Activated CD4-positive, alpha-beta T cell treated with anti-CD3 and anti-CD28 coated beads, Interleukin-2, amount 50 U/mL, for 4 hours (primary cell): ENCODE measurements at regions not wholly inside any gene's neighbourhood (a gene's known extent, or its start where the extent isn't known, plus 50 kb on each side); places are given as distances from the start of the nearest gene placed in this dataset.
"Not testable (repeated sequence)": the region's sequence is repeated elsewhere in the genome, so short reads cannot be mapped to it uniquely, and the experiment has no call there.

Source experiments
- DNase-seq, 2 experiments: peaks; one replicate each; pipeline ENCODE4 v3.0.0-alpha.2; 2020

DNA sequence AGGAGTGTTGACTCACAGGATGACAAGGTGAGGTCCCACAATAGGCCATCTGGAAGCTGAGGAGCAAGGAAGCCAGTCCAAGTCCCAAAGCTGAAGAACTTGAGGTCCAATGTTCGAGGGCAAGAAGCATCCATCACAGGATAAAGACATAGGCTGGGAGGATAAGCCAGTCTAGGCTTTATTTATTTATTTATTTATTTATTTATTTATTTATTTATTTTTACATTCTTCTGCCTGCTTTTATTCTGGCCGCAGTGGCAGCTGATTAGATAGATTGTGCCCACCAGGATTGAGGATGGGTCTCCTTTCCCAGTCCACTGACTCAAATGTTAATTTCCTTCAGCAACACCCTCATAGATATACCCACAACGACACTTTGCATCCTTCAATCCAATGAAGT, 472.2 kb upstream of the DPPA4 start:
- DNase-seq, result no peak

DNA sequence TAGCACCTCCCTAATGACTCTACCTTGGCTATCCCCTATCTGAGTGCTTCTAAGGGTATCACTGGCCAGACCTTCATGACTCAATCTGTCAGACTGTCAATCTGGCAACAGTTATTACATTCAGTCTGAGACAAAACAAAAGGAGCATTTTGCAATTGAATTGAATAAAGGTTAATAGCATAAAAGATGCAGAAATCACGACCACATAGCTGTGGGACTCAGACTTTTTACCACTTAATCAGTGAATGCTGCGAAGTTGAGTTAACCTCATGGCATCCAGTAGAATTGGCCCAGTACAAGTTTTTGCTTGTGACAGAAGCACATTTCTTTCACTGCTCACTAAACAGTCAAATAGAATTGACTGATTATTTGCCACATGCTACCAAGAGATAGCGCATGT, 480.7 kb upstream of the DPPA4 start:
- no peak for DNase-seq

DNA sequence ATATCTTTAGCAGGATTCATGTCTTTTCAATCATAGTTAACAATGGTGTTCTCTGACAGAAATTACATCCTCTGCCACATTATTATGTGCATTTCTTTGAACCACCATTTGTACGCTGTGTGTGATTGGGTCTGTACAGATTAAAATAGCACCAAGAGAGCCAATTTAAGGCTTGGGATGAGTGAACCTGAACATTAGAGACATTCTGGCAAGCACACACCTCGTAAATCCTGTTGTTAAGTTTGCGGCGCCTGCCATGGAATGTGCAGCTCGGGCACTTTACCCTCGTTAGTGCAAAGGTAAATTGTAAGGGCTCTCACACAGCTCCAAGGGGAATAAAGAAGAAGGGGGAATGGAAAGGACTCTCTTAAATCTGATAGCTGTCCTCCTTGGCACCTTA, 482.4 kb upstream of the DPPA4 start:
- no peak for DNase-seq

DNA sequence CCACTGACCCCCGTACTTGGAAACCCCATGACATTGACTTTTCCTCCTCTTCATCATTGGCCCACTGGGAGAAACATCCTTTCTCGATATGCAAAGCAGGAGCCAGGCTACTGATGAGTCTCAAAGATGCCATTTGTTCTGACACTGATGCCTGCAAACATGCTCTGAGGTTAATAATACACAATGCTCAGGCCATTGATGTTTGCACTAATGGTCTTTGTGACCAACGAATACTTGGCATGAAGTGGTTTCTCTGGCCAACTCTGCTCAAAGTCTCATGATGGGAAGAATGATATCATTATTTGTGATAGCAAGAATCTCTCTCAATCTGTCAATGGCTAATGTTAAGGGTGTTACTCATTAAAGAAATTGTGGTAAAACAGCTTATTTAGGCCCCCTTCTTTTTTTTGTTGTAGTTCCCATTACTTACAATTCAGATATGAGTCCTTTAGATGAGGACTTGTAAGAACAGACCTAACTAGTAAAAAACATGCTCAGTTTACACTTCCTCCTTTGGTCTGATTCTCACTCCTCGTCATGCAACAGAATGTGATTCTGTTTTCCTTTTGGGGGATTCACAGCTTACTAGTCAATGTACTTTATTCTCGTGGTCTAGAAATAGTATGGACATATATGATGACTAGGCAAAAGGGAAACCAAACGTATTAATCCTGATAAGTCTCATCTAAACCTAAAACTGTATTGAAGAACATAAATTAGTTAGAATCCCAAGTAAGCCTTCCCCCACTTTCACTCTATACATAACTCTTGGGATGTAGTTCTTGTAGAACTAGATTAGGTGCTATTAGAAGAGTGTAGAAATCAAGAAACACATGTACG, 488.8 kb upstream of the DPPA4 start:
- no peak for DNase-seq

DNA sequence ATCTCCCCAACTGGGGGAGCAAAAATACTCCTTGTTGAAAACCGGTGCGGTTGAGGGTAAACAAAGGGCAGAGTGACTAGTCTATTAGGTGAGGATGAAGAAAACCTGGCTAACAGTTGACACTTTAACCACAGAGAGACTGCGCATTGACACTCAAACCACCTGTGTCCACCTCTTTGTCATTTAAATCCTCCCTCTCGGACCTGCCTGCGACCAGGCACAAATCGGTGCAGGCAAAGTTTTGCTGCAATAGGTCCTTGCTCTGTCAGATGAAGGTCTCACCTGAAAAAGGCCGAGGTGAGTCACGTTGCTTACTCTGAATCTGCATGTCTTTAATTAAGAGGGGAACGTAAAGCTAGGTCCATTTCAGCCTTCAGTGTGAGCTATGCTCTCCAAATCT, 494.1 kb upstream of the DPPA4 start:
- DNase-seq, result no peak

DNA sequence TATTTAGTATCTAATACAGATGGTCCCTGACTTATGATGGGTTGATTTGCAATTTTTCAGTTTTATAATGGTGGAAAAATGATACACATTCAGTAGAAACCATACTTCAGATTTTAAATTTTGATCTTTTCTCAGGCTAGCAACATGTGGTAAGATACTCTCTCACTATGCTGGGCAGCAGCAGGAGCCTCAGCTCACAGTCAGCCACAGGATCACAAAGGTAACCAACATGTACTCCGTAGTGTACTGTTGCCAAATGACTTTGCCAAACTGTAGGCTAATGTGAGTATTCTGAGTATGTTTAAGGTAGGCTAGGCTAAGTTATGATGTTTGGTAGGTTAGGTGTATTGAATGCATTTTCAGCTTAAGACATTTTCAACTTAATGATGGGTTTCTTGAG, 498.6 kb upstream of the DPPA4 start:
- DNase-seq, result no peak

DNA sequence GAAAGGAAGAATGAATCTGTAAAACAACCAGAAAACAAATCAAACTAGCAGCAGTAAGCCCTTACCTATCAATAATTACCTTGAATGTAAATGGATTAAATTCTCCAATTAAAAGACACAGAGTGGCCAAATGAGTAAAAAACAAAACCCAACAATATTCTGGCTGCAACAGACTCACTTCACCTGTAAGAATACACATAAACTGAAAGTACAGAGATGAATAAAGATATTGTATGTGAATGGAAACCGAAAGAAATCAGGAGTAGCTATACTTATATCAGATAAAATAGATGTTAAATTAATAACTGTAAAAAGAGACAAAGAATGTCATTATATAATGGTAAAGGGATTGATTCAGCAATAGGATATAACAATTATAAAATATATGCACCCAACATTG, 514.5 kb upstream of the DPPA4 start:
- DNase-seq, result no peak

DNA sequence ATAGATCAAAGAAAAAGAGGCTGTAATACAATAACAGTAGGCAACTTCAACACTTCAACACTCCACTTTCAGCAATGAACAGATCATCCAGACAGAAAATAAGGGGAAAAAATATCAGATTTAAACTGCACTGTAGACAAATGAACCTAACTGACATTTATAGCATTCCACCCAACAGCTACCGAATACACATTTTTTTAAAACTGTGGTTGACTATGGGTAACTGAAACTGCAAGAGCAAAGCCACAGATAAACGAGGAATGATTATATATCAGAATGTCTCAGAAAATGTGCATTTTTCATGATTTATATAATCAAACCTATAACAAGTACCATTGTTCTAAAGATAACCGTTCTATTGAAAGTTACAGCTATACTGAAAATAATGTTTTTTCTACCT, 514.9 kb upstream of the DPPA4 start:
- no peak for DNase-seq

DNA sequence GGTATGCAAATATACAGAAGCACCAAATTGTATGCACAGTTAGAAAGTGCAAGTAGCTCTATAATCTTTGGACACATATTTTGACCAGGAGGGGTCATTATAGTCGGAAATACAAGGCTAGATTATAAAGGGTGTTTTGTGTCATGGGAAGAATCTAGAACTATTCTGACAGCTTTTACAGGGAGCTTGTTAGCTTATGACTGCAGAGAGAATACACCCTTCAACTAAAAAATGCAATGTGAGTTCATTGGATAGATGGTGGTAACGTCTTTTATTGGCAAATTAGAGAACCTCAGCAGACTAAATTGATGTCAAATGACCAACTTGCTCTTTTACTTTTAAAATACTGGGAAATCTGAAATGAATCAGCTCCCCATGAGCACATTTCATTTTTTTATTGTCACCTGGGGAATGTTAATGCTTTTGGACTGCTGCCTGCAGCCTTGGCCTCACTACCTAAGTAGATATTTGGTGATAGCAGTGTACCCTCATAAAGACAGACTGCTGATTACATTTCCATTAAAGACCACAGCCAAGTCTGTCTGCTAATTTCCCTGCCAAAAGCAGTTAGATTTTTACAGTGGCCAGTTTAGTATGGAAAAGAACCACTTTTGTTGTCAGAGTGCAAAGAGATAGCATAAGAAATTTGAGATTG, 515.9 kb upstream of the DPPA4 start:
- no peak for DNase-seq

DNA sequence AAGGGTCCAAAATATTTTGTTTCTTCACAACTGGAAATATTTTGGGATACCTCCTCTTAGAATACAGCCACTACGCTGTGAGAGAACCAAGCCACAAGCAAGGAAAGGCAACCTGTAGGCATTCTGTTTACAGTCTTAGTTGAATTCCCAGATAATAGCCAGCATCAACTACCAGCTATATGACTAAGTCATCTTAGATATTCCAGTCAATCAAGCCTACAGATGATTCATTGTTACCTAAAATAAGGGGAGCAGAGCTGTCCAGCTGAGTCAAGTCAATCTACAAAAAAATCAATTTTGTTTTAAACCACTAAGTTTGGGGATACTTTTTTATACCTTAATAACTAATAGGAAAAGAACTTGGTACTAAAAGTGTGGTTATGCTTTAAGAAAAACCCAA, 526.4 kb upstream of the DPPA4 start:
- no peak for DNase-seq

DNA sequence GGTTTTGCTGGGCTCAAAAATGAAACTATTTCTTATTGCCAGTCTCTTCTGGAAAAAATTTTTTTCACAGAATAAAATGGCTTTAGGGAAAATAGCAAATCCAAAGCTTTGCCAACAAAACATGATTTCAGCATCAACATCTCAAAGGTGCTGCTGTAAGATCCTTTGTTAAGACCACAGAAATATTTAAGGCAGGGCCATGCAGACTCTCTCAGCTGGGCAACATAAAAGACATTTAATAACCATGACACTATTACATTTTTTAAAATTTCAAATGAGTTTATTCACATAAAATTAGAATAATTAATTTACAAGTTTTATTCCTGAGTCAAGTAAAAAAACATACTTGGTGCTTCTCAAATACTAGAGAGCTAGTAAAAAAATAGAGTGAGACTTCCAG, 527.1 kb upstream of the DPPA4 start:
- no peak for DNase-seq

DNA sequence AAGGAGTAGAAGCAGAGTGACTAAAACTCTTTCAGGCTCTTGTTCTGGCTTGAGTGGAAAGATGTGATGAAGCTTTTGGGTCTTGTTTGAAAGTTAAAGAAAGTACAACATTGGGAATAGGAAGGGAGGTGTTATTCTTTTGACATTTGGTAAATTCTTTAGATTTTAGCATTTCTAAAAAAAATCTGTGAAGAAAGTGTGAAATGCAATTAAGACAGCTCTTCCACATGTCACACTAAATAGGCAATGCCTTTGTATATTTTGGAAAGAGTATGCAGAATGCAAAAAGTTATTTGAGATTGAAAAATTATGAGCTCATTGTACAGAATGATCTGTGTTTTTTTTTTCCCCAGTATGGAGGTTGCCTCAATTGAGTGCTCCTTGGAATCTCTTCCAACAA, 532.2 kb upstream of the DPPA4 start:
- no peak for DNase-seq

DNA sequence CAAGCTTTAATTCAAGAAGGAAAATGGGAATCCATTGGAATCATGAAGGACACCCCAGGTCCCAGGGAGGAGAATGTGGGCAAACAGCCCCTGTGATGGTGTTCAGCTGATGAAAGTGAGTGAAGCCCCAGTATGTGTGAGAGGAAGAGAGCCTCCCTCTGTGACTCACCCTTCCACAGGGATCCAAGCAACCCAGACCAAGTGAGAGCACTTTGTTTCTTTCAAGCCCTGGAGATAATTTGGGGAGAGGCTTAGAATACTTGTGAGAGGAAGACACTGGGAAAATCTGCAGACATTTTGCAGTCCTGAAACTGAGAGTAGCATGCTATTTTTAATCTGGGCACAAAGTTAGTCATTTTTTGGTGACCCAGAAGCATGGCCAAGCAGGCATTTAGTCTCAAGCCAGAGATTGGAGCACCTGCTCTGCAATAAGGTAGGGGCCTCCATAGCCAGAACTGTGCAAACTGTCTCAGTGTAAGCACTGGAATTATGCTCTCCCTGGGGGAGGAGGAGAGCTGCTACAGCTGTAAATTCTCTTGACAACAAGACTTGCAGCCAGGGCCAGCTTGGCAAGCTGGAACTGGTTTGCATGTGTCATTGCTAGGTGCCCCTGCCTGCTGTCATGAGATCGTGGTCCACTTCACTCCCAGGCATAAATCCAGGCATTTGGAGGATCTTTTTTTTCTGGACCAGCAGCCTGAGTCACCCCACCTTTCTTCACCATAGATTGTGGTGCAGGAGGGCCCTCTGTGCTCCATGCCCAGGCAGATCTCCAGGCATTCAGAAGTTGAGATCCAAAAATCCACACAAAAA, 537.8 kb upstream of the DPPA4 start:
- no peak for DNase-seq

DNA sequence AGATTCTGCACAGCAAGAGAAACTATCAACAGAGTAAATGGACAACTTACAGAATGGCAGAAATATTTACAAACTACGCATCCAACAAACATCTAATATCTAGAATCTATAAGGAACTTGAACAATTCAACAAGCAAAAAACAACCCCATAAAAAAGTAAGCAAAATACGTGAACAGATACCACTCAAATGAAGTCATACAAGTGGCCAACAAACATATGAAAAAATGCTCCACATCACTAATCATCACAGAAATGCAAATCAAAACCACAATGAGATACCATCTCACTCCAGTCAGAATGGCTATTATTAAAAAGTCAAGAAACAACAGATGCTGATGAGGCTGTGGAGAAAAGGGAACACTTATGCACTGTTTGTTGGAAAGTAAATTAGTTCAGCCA, 540.3 kb upstream of the DPPA4 start:
- not testable (repeated sequence) for DNase-seq

DNA sequence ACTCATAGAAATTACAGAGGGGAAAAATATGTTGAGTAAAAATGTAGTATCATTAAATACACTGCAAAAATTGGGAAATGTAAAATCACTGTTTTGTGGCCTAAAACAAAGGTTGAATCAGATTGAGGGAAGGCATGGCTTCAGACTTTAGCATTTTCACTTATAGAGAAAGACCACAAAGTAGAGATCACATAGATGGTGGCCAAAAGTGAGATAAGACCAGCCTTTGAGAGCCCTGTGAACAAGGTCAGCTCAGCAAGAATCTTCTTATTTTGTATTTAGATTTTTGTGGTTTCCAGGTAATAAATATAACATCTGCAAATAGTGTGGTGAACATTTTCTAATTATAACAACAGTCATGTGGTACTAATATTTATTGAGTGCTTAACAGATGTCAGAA, 544.8 kb upstream of the DPPA4 start:
- no peak for DNase-seq

DNA sequence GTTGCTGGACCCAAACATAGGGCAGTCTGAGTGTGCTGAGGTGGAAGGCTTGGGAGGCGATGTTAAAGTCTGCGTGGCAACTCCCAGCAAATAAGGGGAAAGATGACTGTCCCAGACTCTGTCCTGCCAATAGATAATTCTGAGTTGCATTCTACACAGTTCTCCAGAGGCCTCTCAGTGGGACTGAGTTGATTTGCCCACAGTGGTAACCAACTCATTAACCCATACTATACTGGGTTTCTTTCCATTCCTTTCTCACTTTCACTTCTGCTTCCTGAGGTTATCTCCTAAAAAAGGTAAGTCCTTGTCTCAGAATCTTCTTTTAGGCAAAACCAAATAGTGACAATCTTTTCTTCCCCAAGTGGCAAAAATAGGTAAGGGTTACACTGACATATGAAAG, 549.9 kb upstream of the DPPA4 start:
- no peak for DNase-seq

DNA sequence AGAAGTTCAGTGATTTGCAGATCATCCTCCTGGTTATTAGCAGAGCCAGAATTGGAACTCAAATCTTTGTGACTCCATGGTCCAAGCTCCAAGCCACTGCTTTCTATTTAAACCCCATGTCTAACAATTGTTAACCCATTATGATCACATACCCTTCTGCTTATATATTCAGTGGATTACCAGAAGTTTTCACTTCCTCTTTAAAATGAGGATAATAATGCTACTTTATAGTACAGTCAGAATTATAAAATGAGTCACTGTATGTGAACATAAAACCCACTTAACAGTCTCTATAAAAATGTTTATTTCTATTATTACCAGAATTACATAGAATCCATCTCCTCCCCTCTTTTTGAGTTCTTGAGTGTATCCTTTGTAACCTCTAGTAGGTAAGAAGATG, 550.7 kb upstream of the DPPA4 start:
- no peak for DNase-seq

DNA sequence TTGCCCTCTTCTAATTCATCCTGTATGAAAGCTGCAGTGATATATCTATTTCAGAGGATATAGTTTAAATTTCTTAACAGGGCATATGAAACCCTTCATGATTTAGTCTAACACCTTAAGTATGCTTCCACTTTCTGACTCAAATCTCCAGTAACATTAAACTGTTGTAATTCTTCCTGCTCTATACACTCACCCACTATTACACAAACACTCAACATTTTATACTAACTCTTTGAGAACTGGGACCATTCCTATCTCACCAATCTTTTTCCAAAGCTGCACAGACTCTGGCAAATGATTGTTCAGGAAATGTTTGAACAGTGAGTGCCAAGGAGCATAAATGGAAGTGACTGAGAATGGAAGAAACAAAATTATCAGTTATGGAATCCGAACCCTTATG, 560.4 kb upstream of the DPPA4 start:
- DNase-seq, result no peak

DNA sequence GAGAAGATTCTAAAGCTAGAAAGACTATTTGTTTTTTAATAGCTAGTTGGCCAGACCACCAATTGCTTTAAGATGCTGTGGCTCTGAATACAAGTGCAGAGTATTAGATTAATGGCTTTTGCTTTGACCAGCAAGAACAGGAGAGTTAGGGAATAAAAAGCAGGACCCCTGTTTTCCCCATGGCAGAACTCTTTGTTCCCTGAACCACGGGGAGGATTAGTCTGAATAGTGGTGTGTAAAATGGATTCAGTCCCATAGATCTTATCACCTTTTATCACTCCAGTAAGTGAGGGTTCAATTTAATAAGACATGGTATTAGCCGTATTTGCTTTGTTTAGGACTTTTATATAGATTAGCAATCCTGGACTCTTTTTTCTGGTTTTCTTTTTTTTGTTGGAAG, 562.6 kb upstream of the DPPA4 start:
- no peak for DNase-seq

DNA sequence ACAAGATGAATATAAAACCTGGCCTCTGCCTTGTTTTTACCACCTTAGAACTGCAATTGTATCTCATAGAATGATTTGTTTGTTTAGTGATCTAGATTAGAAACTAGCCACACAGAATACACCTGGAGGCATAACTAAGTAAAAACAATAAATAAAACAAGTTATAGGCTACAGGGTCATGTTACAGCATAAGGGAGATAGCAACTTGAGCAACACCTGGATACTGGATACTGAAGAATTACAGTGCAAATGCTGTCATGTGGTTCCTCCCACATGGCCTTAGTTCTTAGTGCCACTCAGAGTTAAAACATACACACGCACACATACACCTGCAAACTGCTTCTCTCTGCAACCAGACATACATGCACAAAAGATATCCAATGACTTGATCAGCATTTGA, 563.4 kb upstream of the DPPA4 start:
- DNase-seq, result no peak

DNA sequence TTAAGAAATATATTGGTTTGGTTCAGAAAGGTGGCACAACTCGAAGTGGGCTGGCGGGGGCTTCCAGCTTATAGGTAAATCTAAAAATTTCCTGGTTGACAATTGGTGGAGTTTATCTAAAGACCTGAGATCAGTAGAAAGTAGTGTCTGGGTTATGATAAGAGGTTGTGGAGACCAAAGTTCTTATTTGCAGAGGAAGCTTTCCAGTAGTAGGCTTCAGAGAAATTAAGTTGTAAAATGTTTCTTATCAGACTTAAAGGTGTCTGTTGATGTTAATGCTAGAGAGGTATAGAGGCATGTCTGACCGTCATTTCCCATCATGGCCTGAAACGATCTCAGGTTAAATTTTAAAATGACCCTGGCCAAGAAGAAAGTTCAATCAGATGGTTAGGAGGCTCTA, 565.2 kb upstream of the DPPA4 start:
- no peak for DNase-seq

DNA sequence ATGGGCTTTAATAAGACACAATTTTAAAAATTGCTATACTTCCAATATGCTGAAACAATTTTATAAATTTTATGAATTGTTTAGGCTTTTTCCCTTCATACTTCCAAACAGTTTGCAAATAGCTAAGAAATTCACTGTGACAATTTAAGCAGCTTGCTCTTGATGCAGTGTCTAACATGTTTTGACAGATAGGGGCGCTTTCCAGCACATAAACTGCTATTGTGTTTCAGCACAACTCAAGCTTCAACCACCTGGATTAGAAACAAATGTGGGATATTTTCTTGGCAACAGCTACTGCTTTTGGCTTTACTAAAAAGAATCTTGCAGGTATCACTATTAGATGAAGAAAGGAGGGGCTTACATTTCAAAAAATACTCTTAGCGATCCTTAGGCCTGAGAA, 565.8 kb upstream of the DPPA4 start:
- no peak for DNase-seq

DNA sequence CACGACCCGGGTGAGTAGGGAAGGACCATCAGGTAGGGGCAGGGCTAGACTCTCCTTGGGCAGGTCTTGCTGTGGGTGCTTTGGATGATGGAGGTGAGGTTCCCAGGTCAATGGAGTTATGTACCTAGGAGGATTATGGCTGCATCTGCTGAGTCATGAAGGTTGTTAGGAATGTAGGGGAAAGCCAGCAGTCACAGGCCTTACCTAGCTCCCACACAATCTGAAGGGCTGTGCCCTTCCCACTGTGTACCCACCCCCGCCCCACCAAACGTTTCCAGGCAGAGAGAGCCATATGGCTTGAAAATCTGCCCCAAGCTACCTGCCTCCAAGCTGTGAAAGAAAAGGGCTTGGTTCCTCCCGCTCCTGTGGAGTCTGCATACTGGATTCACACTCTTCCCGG, 573.4 kb upstream of the DPPA4 start:
- DNase-seq, result no peak

DNA sequence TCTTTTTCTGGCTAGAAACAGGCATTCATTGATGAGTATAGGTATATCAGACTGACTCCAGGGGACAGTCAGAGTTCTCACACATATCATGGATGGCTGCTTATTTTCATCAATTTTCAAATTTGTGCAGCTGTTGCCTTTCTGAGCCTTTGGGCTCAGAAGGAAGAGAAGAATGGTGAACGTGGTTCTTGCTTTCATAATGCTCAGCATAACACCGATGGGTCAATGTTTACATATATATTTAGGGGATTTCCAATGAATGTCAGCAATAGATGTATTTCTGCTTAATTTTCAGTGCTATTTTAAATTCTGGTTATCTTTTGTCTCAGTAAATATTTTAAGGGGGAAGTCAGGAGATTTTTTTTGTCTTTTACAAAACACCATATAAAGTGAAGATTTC, 581.4 kb upstream of the DPPA4 start:
- no peak for DNase-seq
